Small intestine (tissue), 7 donors: ENCODE measurements at regions not wholly inside any gene's neighbourhood (a gene's known extent, or its start where the extent isn't known, plus 50 kb on each side); places are given as distances from the start of the nearest gene placed in this dataset.

Experiments used
- DNase-seq, 2 donors: peaks; one replicate each; pipeline versions ENCODE4 v3.0.0 to v3.0.0-alpha.2; 2013
- FAIRE-seq: peaks from 2 replicates; lab custom pipeline; 2012; peaks lifted over from hg19 to GRCh38; lab: Jason Lieb, UNC
- H3K27ac ChIP-seq, 3 donors: one replicate each; pipeline ENCODE4 v1.5.1; 2013; ENCODE audit warnings: low read length in 2 of 3, mild to moderate bottlenecking in 2 of 3, control low read depth in 1 of 3, inconsistent platforms in 1 of 3, low read depth in 1 of 3, moderate library complexity in 1 of 3
- H3K27me3 ChIP-seq, 3 donors: one replicate each; pipeline ENCODE4 v1.6.1; 2013; ENCODE audit warnings: low read length in 3 of 3, inconsistent platforms in 1 of 3; ENCODE audit not compliant: control insufficient read depth in 3 of 3, insufficient read depth in 3 of 3
- H3K36me3 ChIP-seq, 3 donors: one replicate each; pipeline ENCODE4 v1.6.1; 2013; ENCODE audit warnings: low read length in 3 of 3, inconsistent platforms in 1 of 3, low read depth in 1 of 3, mild to moderate bottlenecking in 1 of 3, moderate library complexity in 1 of 3; ENCODE audit not compliant: control insufficient read depth in 3 of 3, insufficient read depth in 2 of 3
- H3K4me1 ChIP-seq, 3 donors: one replicate each; pipeline ENCODE4 v1.6.1; 2013; ENCODE audit warnings: low read length in 2 of 3, inconsistent platforms in 1 of 3, low read depth in 1 of 3, mild to moderate bottlenecking in 1 of 3, moderate library complexity in 1 of 3; ENCODE audit not compliant: control insufficient read depth in 3 of 3, insufficient read depth in 2 of 3
- H3K4me3 ChIP-seq, 3 donors: one replicate each; pipeline ENCODE4 v1.5.1; 2013; ENCODE audit warnings: low read length in 3 of 3, control low read depth in 1 of 3, inconsistent platforms in 1 of 3, low read depth in 1 of 3, mild to moderate bottlenecking in 1 of 3, moderate library complexity in 1 of 3
- H3K9me3 ChIP-seq, 2 donors: one replicate each; pipeline ENCODE4 v1.6.1; 2013; ENCODE audit warnings: low read depth in 1 of 2, low read length in 1 of 2; ENCODE audit not compliant: control insufficient read depth in 2 of 2, insufficient read depth in 1 of 2
- WGBS, 3 donors: extraction: QIAGEN DNeasy Blood & Tissue Kit; methylation state at CpG; one replicate each; pipeline ENCODE4 v1.1.7; 2013; 5-methylcytosine and 5-hydroxymethylcytosine counted together
- donor health status: healthy with polysubstance abuse.
- donor health status: control.
- donor health status: control.
- donor health status: Bipolar disorder and iron deficiency.
- donor health status: healthy.

- Histone ChIP-seq H3K27ac (peak overlapping the region in 1 of 3 donors; percentile 53), H3K4me3 (no peak overlapping the region), H3K9me3 (peaks cover 0 to 2% of the 10 kb centered on the region in 2 donors), H3K27me3 (no peaks in the 10 kb centered on the region), H3K36me3 (no peaks in the 10 kb centered on the region), H3K4me1 (peaks cover 0 to 37% (median 0%) of the 10 kb centered on the region in 3 donors)
- WGBS, 3 donors, result 43 to 57% (median 55%) methylated on average over 3 of the region's 3 CpGs
- FAIRE-seq (no peak), DNase-seq (peak in 1 of 2 donors; percentile 50)
Measured at GRCh38 chr10:28914701-28915100, 237.4 kb downstream of the BAMBI start.

DNA sequence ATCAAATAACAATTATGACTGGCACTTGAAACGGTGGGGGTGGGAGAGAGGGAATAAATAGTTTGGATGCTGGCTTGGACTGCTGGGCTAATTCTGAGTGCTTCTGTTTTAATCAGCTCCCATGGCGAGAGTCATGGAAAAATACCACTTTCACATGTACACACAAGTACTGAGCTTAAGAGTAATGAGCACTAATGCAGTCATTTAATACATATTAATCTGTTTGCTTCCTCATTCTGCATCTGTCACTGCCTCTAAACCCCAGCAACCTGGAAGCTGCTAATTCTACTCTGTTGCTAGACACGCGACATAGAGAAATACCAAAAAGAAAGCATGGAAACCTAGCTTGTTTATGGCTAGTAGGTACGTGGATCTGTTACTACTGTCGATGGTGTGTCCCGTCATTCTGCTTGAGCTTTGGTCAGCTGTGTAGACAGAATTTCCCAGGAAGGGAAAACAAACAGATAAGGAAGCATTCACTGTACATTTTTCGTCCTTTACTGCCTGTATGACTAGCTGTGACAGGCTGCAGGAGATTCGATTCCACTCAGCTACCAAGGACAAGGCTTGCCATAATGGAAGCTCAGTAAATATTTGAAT, 238.8 kb downstream of the BAMBI start:
- FAIRE-seq, result no peak
- H3K27ac ChIP-seq, result peak overlapping the region in 1 of 3 donors; percentile 82
- 35 to 70% (median 46%) methylated on average over 9 of the region's 9 CpGs for WGBS, 3 donors
- peaks cover 0 to 2% of the 10 kb centered on the region in 2 donors for H3K9me3 ChIP-seq
- no peak overlapping the region for H3K4me3 ChIP-seq
- H3K27me3 ChIP-seq, result no peaks in the 10 kb centered on the region
- H3K4me1 ChIP-seq, result peaks cover 0 to 37% (median 0%) of the 10 kb centered on the region in 3 donors
- DNase-seq, result peak; percentile 12 to 86
- H3K36me3 ChIP-seq, result no peaks in the 10 kb centered on the region

- H3K27me3 ChIP-seq, result no peaks in the 10 kb centered on the region
- peaks cover 0 to 16% (median 0%) of the 10 kb centered on the region in 3 donors for H3K4me1 ChIP-seq
- no peak for FAIRE-seq
- no peak for DNase-seq
- no peak overlapping the region for H3K27ac ChIP-seq
- WGBS, 3 donors, result 84 to 89% (median 86%) methylated on average over 3 of the region's 3 CpGs
- H3K9me3 ChIP-seq, result peaks cover 0 to 12% of the 10 kb centered on the region in 2 donors
- H3K4me3 ChIP-seq, result no peak overlapping the region
- no peaks in the 10 kb centered on the region for H3K36me3 ChIP-seq
Measured at GRCh38 chr10:28920091-28920490, 242.8 kb downstream of the BAMBI start.

GRCh38 chr10:28922127-28922526, 244.8 kb downstream of the BAMBI start:
- DNase-seq (no peak), FAIRE-seq (no peak)
- Histone ChIP-seq H3K36me3 (no peaks in the 10 kb centered on the region), H3K27me3 (no peaks in the 10 kb centered on the region), H3K9me3 (peaks cover 0 to 12% of the 10 kb centered on the region in 2 donors), H3K4me1 (no peaks in the 10 kb centered on the region), H3K4me3 (no peak overlapping the region), H3K27ac (no peak overlapping the region)
- WGBS, 3 donors, result 83 to 93% (median 91%) methylated on average over 2 of the region's 2 CpGs

GRCh38 chr10:28922861-28923260, 245.5 kb downstream of the BAMBI start:
- no peak for DNase-seq
- Histone ChIP-seq H3K36me3 (no peaks in the 10 kb centered on the region), H3K4me1 (no peaks in the 10 kb centered on the region), H3K9me3 (peaks cover 0 to 12% of the 10 kb centered on the region in 2 donors), H3K4me3 (no peak overlapping the region), H3K27ac (no peak overlapping the region), H3K27me3 (no peaks in the 10 kb centered on the region)
- 66 to 90% (median 76%) methylated on average over 2 of the region's 2 CpGs for WGBS, 3 donors
- FAIRE-seq, result no peak

DNA sequence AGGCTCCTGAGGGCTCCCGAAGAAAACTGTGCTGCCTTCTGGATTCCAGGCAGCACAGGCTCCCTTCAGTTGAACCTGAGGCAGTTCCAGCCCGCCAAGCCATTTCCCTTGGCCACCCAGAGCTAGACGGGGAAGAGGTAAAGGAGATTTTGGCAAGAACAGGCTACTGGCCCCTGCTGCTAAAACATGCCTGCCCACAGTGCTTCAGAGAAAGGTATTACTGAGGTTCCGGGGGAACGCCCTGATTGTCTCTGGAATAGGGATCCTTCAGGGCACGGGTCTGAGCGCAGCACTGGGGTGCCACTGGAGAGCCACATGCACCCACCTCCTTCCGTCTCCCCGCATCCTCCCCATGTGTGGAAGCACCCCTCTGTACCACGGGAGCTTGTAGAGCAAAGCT, 247.4 kb downstream of the BAMBI start:
- Histone ChIP-seq H3K36me3 (no peaks in the 10 kb centered on the region), H3K27ac (no peak overlapping the region), H3K9me3 (peaks cover 0 to 12% of the 10 kb centered on the region in 2 donors), H3K4me1 (no peaks in the 10 kb centered on the region), H3K4me3 (no peak overlapping the region), H3K27me3 (no peaks in the 10 kb centered on the region)
- DNase-seq, result no peak
- FAIRE-seq, result no peak
- WGBS, 3 donors, result 72 to 87% (median 79%) methylated on average over 10 of the region's 10 CpGs

GRCh38 chr10:28925121-28925663, 247.9 kb downstream of the BAMBI start:
- WGBS, 3 donors, result 57 to 85% (median 68%) methylated on average over 32 of the region's 32 CpGs
- FAIRE-seq, result no peak
- Histone ChIP-seq H3K4me3 (no peak overlapping the region), H3K4me1 (no peaks in the 10 kb centered on the region), H3K9me3 (peaks cover 0 to 12% of the 10 kb centered on the region in 2 donors), H3K36me3 (no peaks in the 10 kb centered on the region), H3K27ac (no peak overlapping the region), H3K27me3 (no peaks in the 10 kb centered on the region)
- DNase-seq, result no peak

DNA sequence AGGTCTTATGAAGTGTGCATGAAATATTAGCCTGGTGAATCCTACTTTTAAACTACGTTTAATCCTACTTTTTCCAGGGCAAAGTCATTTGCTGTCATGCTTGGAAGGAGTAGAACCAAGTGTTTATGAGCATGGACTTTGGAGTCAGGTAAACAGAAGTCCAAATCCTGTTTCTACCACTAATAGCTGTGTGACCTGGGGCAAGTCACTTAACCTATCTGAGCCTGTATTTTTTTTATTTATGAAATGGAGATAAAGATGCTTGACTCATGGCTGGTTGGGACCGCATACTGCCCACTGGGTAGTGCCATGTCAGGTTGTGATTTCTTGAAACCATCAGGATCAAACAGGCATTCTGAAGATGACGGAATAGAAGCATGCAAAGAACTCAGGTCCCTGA, 249.6 kb downstream of the BAMBI start:
- Histone ChIP-seq H3K4me1 (no peaks in the 10 kb centered on the region), H3K27ac (no peak overlapping the region), H3K9me3 (peaks cover 0 to 11% of the 10 kb centered on the region in 2 donors), H3K36me3 (no peaks in the 10 kb centered on the region), H3K27me3 (no peaks in the 10 kb centered on the region), H3K4me3 (no peak overlapping the region)
- FAIRE-seq, result no peak
- DNase-seq, result no peak
- 65 to 77% (median 73%) methylated on average over 3 of the region's 3 CpGs for WGBS, 3 donors
